H1 (cell line): ENCODE measurements at regions not wholly inside any gene's neighbourhood (a gene's known extent, or its start where the extent isn't known, plus 50 kb on each side); places are given as distances from the start of the nearest gene placed in this dataset.

Experiments used
- MAX ChIP-seq: IDR thresholded peaks from 2 replicates; pipeline ENCODE4 v1.6.1; 2012; ENCODE audit warnings: inconsistent platforms
- POLR2AphosphoS5 ChIP-seq: IDR thresholded peaks from 2 replicates; pipeline ENCODE4 v1.6.1; 2011; ENCODE audit warnings: low read depth, low read length
- RFX5 ChIP-seq: IDR thresholded peaks from 2 replicates; pipeline ENCODE4 v1.6.1; 2011; ENCODE audit warnings: low read depth, low read length, improper control_type of control experiment, borderline replicate concordance
- SUZ12 ChIP-seq: fragments of 200-600 bp; sonication (generic); IDR thresholded peaks from 2 replicates; pipeline ENCODE4 v1.6.1; 2012; ENCODE audit warnings: mild to moderate bottlenecking, inconsistent platforms, low read length, moderate library complexity, mixed read lengths
- TEAD4 ChIP-seq: IDR thresholded peaks from 2 replicates; pipeline ENCODE4 v1.6.1; 2012; ENCODE audit warnings: low read depth, low read length, inconsistent platforms, mixed read lengths

GRCh38 chr2:67669766-67670165 lies 272.6 kb downstream of the ETAA1 start:
- TF ChIP-seq TEAD4 (no peak), RFX5 (no peak), SUZ12 (no peak), MAX (no peak), POLR2AphosphoS5 (no peak)
